Left lung (tissue), 4 donors: ENCODE measurements at regions not wholly inside any gene's neighbourhood (a gene's known extent, or its start where the extent isn't known, plus 50 kb on each side); places are given as distances from the start of the nearest gene placed in this dataset.

ENCODE experiments used
- ATAC-seq: fragments of 200-7000 bp; cut with Tn5 transposase; one replicate; pipeline ENCODE4 v1.9.1; 2020; ENCODE audit warnings: moderate library complexity
- DNase-seq, 4 donors: peaks; one replicate each; pipeline ENCODE4 v3.0.0-alpha.2; 2013 to 2020
- H3K27ac ChIP-seq, 2 donors: fragments of 200-600 bp; sonication (generic) in 1 of 2; one replicate each; pipeline versions ENCODE4 v1.5.0 to v1.8.0; 2020 to 2021
- H3K27me3 ChIP-seq, 2 donors: fragments of 200-600 bp; sonication (generic) in 1 of 2; one replicate each; pipeline versions ENCODE4 v1.5.0 to v1.8.0; 2020 to 2021
- H3K36me3 ChIP-seq, 2 donors: fragments of 200-600 bp; sonication (generic) in 1 of 2; one replicate each; pipeline versions ENCODE4 v1.5.0 to v1.8.0; 2020 to 2021
- H3K4me1 ChIP-seq, 2 donors: fragments of 200-600 bp; one replicate each; pipeline ENCODE4 v1.8.0; 2021
- H3K4me3 ChIP-seq, 2 donors: fragments of 200-600 bp; sonication (generic) in 1 of 2; one replicate each; pipeline versions ENCODE4 v1.5.0 to v1.8.0; 2020 to 2021; ENCODE audit warnings: mild to moderate bottlenecking in 1 of 2
- H3K9me3 ChIP-seq, 2 donors: fragments of 200-600 bp; sonication (generic) in 1 of 2; one replicate each; pipeline versions ENCODE4 v1.5.0 to v1.8.0; 2020 to 2021
- CTCF ChIP-seq, 2 donors: fragments of 200-600 bp; sonication (generic) in 1 of 2; IDR thresholded peaks; one replicate each; pipeline versions ENCODE4 v1.5.0 to v1.8.0; 2021; ENCODE audit warnings: antibody characterized with exemption in 2 of 2
- intact Hi-C, 2 donors: fragments of 100-400 bp; cut with DNase I; formaldehyde crosslinking; loops; one replicate each; pipeline versions ENCODE4 v1.11.2 to v1.14.2; 2022
- donor health status: DM: no; HTN: yes; CAD: no.
- donor health status: DM: no; HTN: no; CAD: no.

- Histone ChIP-seq H3K27me3 (peaks cover 0 to 8% of the 10 kb centered on the region in 2 donors), H3K9me3 (no peaks in the 10 kb centered on the region), H3K36me3 (no peaks in the 10 kb centered on the region), H3K4me1 (peaks cover 0 to 33% of the 10 kb centered on the region in 2 donors), H3K4me3 (no peak overlapping the region), H3K27ac (no peak overlapping the region)
- DNase-seq (no peak), ATAC-seq (peak; percentile 74)
- TF ChIP-seq CTCF (IDR thresholded peaks at IDR 0.05) = peak in 1 of 2 donors; percentile 21
- intact Hi-C loops = no loop called here
Observed at GRCh38 chr1:94599095-94599813, 57.7 kb upstream of the F3 start.

DNA sequence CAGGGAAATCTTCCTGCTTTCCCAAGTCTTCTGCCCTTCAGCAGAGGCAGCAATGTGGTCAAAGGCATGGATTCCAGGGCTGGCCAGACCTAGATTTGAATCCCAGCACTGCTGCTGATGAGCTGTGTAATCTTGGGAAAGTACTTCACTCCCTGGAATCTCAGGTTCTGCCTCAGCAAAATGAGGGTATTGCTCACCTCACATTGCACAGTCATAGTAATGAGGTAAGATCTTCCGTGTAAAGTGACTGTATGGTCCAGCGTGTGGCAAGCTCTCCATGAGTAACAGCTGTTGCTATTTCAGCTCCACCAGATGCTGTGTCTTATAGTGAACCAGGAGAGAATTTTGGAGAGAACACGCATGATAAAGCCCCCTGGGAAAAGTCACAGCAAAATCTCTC is 56.1 kb upstream of the F3 start:
- DNase-seq (no peak), ATAC-seq (no peak)
- no peak overlapping the region for H3K27ac ChIP-seq
- no peaks in the 10 kb centered on the region for H3K9me3 ChIP-seq
- no peak for TF ChIP-seq CTCF (IDR thresholded peaks at IDR 0.05)
- no peak overlapping the region for H3K4me3 ChIP-seq
- H3K36me3 ChIP-seq = no peaks in the 10 kb centered on the region
- H3K27me3 ChIP-seq = no peaks in the 10 kb centered on the region
- intact Hi-C loops = no loop called here
- H3K4me1 ChIP-seq = peaks cover 0 to 24% of the 10 kb centered on the region in 2 donors

DNA sequence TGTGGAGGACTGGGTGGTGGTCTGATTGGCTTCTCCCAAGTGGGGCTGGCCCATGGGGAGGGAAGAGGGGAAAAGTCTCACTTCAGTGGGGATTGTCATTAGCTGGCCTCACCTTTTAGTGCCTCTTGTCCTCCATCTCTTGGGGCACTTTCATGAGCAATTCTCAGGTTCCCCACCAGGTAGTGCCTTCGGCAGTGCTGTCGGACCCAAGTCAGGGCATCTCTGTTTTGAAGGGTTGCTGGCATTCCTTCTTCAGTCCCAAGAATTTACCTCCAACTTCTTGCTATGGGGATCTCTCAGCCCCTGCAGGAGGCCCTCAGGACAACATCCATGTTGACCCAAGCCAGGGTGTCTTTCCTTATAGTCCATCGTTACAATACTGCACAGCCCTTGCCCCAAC is 54.7 kb upstream of the F3 start:
- peaks cover 0 to 10% of the 10 kb centered on the region in 2 donors for H3K4me1 ChIP-seq
- DNase-seq = no peak
- intact Hi-C loops = no loop called here
- H3K36me3 ChIP-seq = no peaks in the 10 kb centered on the region
- ATAC-seq = no peak
- H3K27me3 ChIP-seq = no peaks in the 10 kb centered on the region
- no peaks in the 10 kb centered on the region for H3K9me3 ChIP-seq
- no peak overlapping the region for H3K27ac ChIP-seq
- H3K4me3 ChIP-seq = no peak overlapping the region
- TF ChIP-seq CTCF (IDR thresholded peaks at IDR 0.05) = no peak

DNA sequence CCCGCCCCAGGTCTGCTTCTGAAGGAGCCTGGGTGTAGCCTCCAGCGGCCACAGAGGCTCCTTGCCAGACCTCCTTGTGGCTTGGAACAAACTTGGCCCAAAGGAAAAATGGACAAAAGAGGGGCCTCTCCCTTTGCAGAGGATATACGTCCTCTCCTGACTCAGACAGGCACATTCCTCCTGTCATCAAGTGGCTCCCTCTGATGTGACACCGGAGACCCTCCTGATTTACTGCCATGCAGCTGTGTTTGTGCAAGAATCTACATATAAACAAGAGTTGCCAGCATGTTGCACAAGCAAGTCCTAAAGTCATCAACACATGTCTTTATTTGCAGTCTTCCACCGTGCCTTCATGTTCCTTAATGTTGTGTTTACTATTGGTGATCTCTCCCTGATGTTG is 54.1 kb upstream of the F3 start:
- H3K27ac ChIP-seq = no peak overlapping the region
- H3K9me3 ChIP-seq = no peaks in the 10 kb centered on the region
- H3K36me3 ChIP-seq = no peaks in the 10 kb centered on the region
- no peaks in the 10 kb centered on the region for H3K27me3 ChIP-seq
- intact Hi-C loops = no loop called here
- DNase-seq = no peak
- H3K4me1 ChIP-seq = peaks cover 0 to 10% of the 10 kb centered on the region in 2 donors
- ATAC-seq = peak; percentile 10
- TF ChIP-seq CTCF (IDR thresholded peaks at IDR 0.05) = no peak
- no peak overlapping the region for H3K4me3 ChIP-seq

DNA sequence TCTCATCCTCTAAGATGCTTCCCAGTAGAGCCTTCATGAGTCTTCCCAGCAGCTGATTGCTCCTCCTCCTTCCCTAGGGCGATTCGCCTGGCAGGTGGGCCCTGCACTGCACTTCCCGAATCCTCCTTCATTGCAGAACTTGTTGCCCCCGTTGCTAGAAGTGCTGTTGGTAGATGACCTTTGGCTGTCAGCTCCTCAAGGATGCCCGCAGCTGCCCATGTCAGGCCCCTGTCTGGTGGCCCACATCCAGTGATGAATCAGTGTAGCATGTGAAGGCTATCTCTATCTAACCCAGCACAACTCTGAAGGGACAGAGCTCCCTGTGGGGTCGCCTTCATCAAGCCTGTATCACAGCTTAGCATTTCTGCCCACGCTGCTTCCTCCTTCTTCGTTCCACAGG is 52.1 kb upstream of the F3 start:
- H3K27ac ChIP-seq = no peak overlapping the region
- no peak for TF ChIP-seq CTCF (IDR thresholded peaks at IDR 0.05)
- no peak overlapping the region for H3K4me3 ChIP-seq
- no peaks in the 10 kb centered on the region for H3K4me1 ChIP-seq
- ATAC-seq = no peak
- intact Hi-C loops = no loop called here
- H3K9me3 ChIP-seq = no peaks in the 10 kb centered on the region
- no peak for DNase-seq
- no peaks in the 10 kb centered on the region for H3K27me3 ChIP-seq
- no peaks in the 10 kb centered on the region for H3K36me3 ChIP-seq
